ENCODE measurements at regions not wholly inside any gene's neighbourhood (a gene's known extent, or its start where the extent isn't known, plus 50 kb on each side); places are given as distances from the start of the nearest gene placed in this dataset.

- Mint-ChIP-seq H3K4me1 (ENCODE audit: low read depth) (peaks cover 5% of the 10 kb centered on the region), H3K36me3 (ENCODE audit: low read depth) (no peaks in the 10 kb centered on the region), H3K27me3 (peaks cover 13% of the 10 kb centered on the region), H3K9me3 (no peaks in the 10 kb centered on the region), H3K27ac (no peak overlapping the region), H3K4me3 (no peak overlapping the region)
- intact Hi-C loops (cut with micrococcal nuclease): no loop called here
These were observed 117.6 kb upstream of the RUNX3 start for GRCh38 chr1:25047506-25048240.

- Mint-ChIP-seq H3K36me3 (ENCODE audit: low read depth) (no peaks in the 10 kb centered on the region), H3K27me3 (peaks cover 20% of the 10 kb centered on the region), H3K4me1 (ENCODE audit: low read depth) (peaks cover 5% of the 10 kb centered on the region), H3K4me3 (no peak overlapping the region), H3K9me3 (no peaks in the 10 kb centered on the region), H3K27ac (no peak overlapping the region)
- intact Hi-C loops (cut with micrococcal nuclease): no loop called here
These were observed 116.1 kb upstream of the RUNX3 start for GRCh38 chr1:25046194-25046532.

DNA sequence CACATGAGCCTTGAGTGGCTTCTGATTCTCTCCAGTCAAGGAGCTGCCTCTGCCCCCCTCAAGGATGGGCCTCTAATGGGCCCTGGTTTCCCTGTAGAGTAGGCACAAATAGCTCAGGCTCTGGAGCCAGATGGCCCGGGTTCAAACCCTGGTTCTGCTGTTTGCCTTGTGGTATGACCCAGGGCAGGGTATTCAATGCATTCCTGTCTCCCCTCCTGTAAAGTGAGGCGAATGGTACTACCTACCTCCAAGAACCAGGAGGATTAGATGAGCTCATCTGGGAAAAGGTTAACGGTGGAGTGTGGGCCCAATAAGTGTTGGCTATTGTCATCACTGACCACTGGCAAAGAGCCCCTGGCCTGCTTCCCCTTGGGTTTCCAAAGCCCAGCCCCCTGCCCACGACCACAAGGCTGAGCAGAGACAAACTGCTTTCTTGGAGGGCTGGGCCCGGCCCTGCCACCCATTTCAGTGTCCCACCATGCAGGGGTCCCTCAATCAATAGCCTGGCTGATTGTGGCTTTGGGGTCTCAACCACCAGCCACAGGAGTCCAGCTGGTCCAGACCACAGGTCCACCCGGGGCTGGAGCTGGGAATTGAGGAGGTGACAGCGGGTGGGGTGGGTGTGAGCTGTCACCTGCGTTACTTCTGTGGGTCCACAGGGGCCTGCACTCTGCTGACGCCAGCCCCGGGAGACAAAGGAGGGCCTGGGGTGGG, 115.6 kb upstream of the RUNX3 start:
- Mint-ChIP-seq H3K27me3 (peaks cover 24% of the 10 kb centered on the region), H3K4me3 (no peak overlapping the region), H3K27ac (no peak overlapping the region), H3K9me3 (no peaks in the 10 kb centered on the region), H3K4me1 (ENCODE audit: low read depth) (peaks cover 5% of the 10 kb centered on the region), H3K36me3 (ENCODE audit: low read depth) (no peaks in the 10 kb centered on the region)
- intact Hi-C loops (cut with micrococcal nuclease): no loop called here

GRCh38 chr1:25043228-25043580, 113.1 kb upstream of the RUNX3 start:
- peaks cover 5% of the 10 kb centered on the region for H3K4me1 Mint-ChIP-seq (ENCODE audit: low read depth)
- no peak overlapping the region for H3K27ac Mint-ChIP-seq
- intact Hi-C loops (cut with micrococcal nuclease): no loop called here
- peaks cover 30% of the 10 kb centered on the region for H3K27me3 Mint-ChIP-seq
- no peaks in the 10 kb centered on the region for H3K9me3 Mint-ChIP-seq
- H3K36me3 Mint-ChIP-seq (ENCODE audit: low read depth): no peaks in the 10 kb centered on the region
- H3K4me3 Mint-ChIP-seq: no peak overlapping the region

GRCh38 chr1:25042331-25043227, 112.5 kb upstream of the RUNX3 start:
- peaks cover 5% of the 10 kb centered on the region for H3K4me1 Mint-ChIP-seq (ENCODE audit: low read depth)
- H3K36me3 Mint-ChIP-seq (ENCODE audit: low read depth): no peaks in the 10 kb centered on the region
- intact Hi-C loops (cut with micrococcal nuclease): no loop called here
- no peak overlapping the region for H3K27ac Mint-ChIP-seq
- no peaks in the 10 kb centered on the region for H3K9me3 Mint-ChIP-seq
- no peak overlapping the region for H3K4me3 Mint-ChIP-seq
- peaks cover 28% of the 10 kb centered on the region for H3K27me3 Mint-ChIP-seq

GRCh38 chr1:25041916-25042315, 111.8 kb upstream of the RUNX3 start:
- H3K36me3 Mint-ChIP-seq (ENCODE audit: low read depth): no peaks in the 10 kb centered on the region
- H3K9me3 Mint-ChIP-seq: no peaks in the 10 kb centered on the region
- no peak overlapping the region for H3K4me3 Mint-ChIP-seq
- intact Hi-C loops (cut with micrococcal nuclease): no loop called here
- H3K27me3 Mint-ChIP-seq: peaks cover 28% of the 10 kb centered on the region
- H3K4me1 Mint-ChIP-seq (ENCODE audit: low read depth): peaks cover 3% of the 10 kb centered on the region
- H3K27ac Mint-ChIP-seq: no peak overlapping the region

DNA sequence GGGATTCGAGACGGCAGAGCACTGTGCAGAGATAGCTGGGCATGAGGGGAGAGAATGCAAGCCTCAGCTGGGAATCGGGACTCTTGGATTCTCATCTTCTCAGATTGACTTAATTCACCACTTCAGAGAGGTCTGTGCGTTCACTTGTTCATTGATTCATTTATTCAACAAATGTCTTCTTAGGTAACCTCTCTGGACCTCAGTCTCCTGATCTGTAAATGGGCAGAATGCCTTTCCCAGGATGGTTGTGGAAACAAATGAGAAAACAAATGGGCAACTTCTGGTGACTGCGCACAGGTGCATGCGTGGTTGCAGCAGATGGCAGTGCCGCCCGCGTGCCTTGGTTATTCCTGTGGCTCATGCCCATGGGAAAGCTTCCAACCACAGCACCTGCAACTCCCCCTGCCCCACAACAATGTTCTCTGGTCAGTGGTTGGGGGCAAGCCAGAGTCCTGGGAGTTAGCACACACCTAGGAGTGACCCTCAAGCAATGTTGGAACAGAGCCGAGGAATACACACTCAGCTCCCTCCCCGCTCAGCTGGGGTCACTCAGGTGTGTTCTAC, 110.1 kb upstream of the RUNX3 start:
- Mint-ChIP-seq H3K27me3 (peaks cover 28% of the 10 kb centered on the region), H3K9me3 (no peaks in the 10 kb centered on the region), H3K4me1 (ENCODE audit: low read depth) (no peaks in the 10 kb centered on the region), H3K4me3 (no peak overlapping the region), H3K27ac (no peak overlapping the region), H3K36me3 (ENCODE audit: low read depth) (no peaks in the 10 kb centered on the region)
- intact Hi-C loops (cut with micrococcal nuclease): no loop called here

GRCh38 chr1:25039229-25039628, 109.2 kb upstream of the RUNX3 start:
- Mint-ChIP-seq H3K4me3 (no peak overlapping the region), H3K36me3 (ENCODE audit: low read depth) (no peaks in the 10 kb centered on the region), H3K27me3 (peaks cover 29% of the 10 kb centered on the region), H3K9me3 (no peaks in the 10 kb centered on the region), H3K4me1 (ENCODE audit: low read depth) (no peaks in the 10 kb centered on the region), H3K27ac (peak overlapping the region; percentile 23)
- intact Hi-C loops (cut with micrococcal nuclease): loop anchor here (10.0 kb wide), 1 partner anchor 66 kb away; no protein-coding TSS in a partner anchor

DNA sequence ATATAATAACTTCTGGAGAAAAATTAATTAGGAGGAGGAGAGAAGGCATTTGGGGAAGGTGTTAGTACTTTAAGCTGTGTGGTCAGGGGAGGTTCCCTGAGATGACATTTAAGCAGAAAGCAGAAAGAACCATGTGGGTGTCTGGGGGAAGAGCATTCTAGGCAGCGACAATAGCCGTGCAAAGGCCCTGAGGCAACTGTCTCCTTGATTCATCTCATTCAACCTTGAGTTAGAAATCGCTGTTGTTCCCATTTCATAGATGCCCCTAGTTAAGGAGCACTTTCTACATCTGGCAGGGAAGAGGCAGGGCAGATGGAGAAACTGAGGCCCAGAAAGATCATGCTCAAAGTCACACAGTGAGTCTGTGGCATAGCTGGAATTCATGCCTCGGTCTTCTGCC, 108.6 kb upstream of the RUNX3 start:
- no peak overlapping the region for H3K4me3 Mint-ChIP-seq
- no peaks in the 10 kb centered on the region for H3K4me1 Mint-ChIP-seq (ENCODE audit: low read depth)
- no peaks in the 10 kb centered on the region for H3K9me3 Mint-ChIP-seq
- H3K36me3 Mint-ChIP-seq (ENCODE audit: low read depth): no peaks in the 10 kb centered on the region
- intact Hi-C loops (cut with micrococcal nuclease): loop anchor here (10.0 kb wide), 1 partner anchor 66 kb away; no protein-coding TSS in a partner anchor
- no peak overlapping the region for H3K27ac Mint-ChIP-seq
- H3K27me3 Mint-ChIP-seq: peaks cover 29% of the 10 kb centered on the region

DNA sequence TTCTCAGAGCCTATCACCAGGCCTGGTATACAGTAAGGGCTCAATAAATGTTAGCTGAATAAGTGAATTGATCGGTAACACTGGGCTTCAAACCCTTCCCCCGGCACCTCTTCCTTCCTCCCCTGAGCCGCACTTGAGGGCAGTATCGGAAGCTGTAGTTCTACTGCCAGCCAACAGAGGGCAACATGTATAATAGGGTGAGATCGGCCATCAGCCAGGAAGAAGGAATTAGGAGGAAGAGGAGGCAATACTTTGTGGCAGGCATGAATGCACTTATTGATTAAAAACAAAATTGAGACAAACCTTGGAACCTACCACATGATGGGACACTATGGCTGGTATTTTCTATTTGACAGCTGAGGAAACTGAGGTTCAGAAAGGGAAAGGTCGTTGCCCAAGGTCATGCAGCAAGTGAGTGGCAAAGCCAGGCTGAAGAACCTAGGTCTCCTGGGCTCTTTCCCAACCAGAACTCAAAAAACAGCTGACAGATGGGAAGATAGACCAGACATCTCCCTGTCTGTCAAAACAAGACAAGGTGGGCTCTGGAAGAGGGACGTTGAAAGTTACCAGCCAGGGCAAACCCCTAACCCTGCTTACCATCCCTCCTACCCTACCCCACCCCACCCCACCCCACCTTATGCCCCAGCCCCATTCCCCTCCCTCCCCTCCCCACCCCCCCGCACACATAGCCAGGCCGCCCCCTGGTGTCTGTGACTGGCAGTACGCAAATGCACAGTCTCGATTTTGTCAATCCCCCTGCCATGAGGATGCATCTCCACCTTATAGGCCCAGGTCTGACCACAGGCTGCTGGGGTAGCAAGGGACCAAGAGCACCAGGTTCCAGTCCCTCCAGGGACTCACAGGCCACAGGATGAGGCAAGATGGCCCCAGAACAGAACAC, 107.3 kb upstream of the RUNX3 start:
- Mint-ChIP-seq H3K4me3 (no peak overlapping the region), H3K36me3 (ENCODE audit: low read depth) (no peaks in the 10 kb centered on the region), H3K27me3 (peaks cover 30% of the 10 kb centered on the region), H3K27ac (no peak overlapping the region), H3K4me1 (ENCODE audit: low read depth) (no peaks in the 10 kb centered on the region), H3K9me3 (no peaks in the 10 kb centered on the region)
- intact Hi-C loops (cut with micrococcal nuclease): loop anchor here (1.0 to 10.0 kb wide), 3 partner anchors 67 to 191 kb away; no protein-coding TSS in a partner anchor

- Mint-ChIP-seq H3K27me3 (peaks cover 26% of the 10 kb centered on the region), H3K9me3 (no peaks in the 10 kb centered on the region), H3K36me3 (ENCODE audit: low read depth) (no peaks in the 10 kb centered on the region), H3K27ac (no peak overlapping the region), H3K4me3 (no peak overlapping the region), H3K4me1 (ENCODE audit: low read depth) (no peaks in the 10 kb centered on the region)
- intact Hi-C loops (cut with micrococcal nuclease): loop anchor here (2.0 to 10.0 kb wide), 2 partner anchors 69 to 189 kb away; no protein-coding TSS in a partner anchor
These were observed 106.1 kb upstream of the RUNX3 start for GRCh38 chr1:25036117-25036546.

GRCh38 chr1:25035523-25036116, 105.5 kb upstream of the RUNX3 start:
- no peaks in the 10 kb centered on the region for H3K36me3 Mint-ChIP-seq (ENCODE audit: low read depth)
- H3K27ac Mint-ChIP-seq: no peak overlapping the region
- no peaks in the 10 kb centered on the region for H3K4me1 Mint-ChIP-seq (ENCODE audit: low read depth)
- H3K4me3 Mint-ChIP-seq: no peak overlapping the region
- H3K9me3 Mint-ChIP-seq: no peaks in the 10 kb centered on the region
- intact Hi-C loops (cut with micrococcal nuclease): loop anchor here (2.0 to 10.0 kb wide), 2 partner anchors 69 to 189 kb away; no protein-coding TSS in a partner anchor
- peaks cover 25% of the 10 kb centered on the region for H3K27me3 Mint-ChIP-seq
